K562 (cell line): ENCODE measurements at regions not wholly inside any gene's neighbourhood (a gene's known extent, or its start where the extent isn't known, plus 50 kb on each side); places are given as distances from the start of the nearest gene placed in this dataset.

Experiments used
- ATAC-seq: fragments of 200-7000 bp; cut with Tn5 transposase; 3 replicates; pipeline ENCODE4 v1.9.1; 2020; ENCODE audit warnings: moderate library complexity
- BruUV-seq: library from RNA; stranded (reverse); fragments of 400-500 nt; replicated peaks from 2 replicates; lab custom pipeline; 2021; lab: Mats Ljungman, UMichigan
- CTCF ChIA-PET: fragments of 300-600 bp; formaldehyde crosslinking; extraction: SDS; loops from one replicate; lab custom pipeline; 2021; ENCODE audit warnings: low intra/inter-chr PET ratio; lab: Yijun Ruan, JAX
- POLR2A ChIA-PET: fragments of 300-600, 350-650 bp; sonication (Branson Sonifier 250); formaldehyde crosslinking; extraction: SDS; loops from one replicate; lab custom pipeline; 2021; ENCODE audit warnings: antibody characterized with exemption, inconsistent platforms; lab: Yijun Ruan, JAX
- DNase-seq, 4 experiments: peaks; one replicate each; pipeline versions ENCODE4 v3.0.0 to v3.0.0-alpha.2; 2011 to 2018; ENCODE audit warnings: low spot score in 3 of 4, mixed read lengths in 3 of 4; ENCODE audit errors: extremely low read depth in 1 of 4
- FAIRE-seq: peaks from 2 replicates; lab custom pipeline; 2011; peaks lifted over from hg19 to GRCh38; lab: Jason Lieb, UNC
- H2AFZ ChIP-seq: 2 replicates; pipeline ENCODE4 v1.6.0; 2011; ENCODE audit warnings: low read depth, low read length, control low read depth, inconsistent platforms
- H3K27ac ChIP-seq: fragments of 200-600 bp; 3 replicates; pipeline ENCODE4 v1.8.0; 2011; ENCODE audit warnings: low read depth, mild to moderate bottlenecking, control low read depth, inconsistent platforms, low read length, moderate library complexity, mixed read lengths; ENCODE audit errors: extremely low read depth
- H3K27me3 ChIP-seq, 2 experiments: fragments of 300-600 bp in 1 of 2; 2 replicates in 1 of 2; 3 replicates in 1 of 2; pipeline versions ENCODE4 v1.6.0 to v1.8.0; 2011; ENCODE audit warnings: inconsistent platforms in 2 of 2, low read length in 2 of 2, mild to moderate bottlenecking in 1 of 2, mixed read lengths in 1 of 2, moderate library complexity in 1 of 2; ENCODE audit not compliant: control insufficient read depth in 2 of 2, insufficient read depth in 2 of 2
- H3K36me3 ChIP-seq: fragments of 300-600 bp; 3 replicates; pipeline ENCODE4 v1.8.0; 2011; ENCODE audit warnings: mild to moderate bottlenecking, low read length, inconsistent platforms; ENCODE audit not compliant: control insufficient read depth, insufficient read depth
- H3K4me1 ChIP-seq, 2 experiments: fragments of 200-600 bp in 1 of 2; replicated peaks in 1 of 2; 2 replicates in 1 of 2; 3 replicates in 1 of 2; pipeline versions ENCODE4 v1.5.1 to v1.8.0; 2011; ENCODE audit warnings: inconsistent platforms in 2 of 2, low read length in 2 of 2, mild to moderate bottlenecking in 1 of 2, mixed read lengths in 1 of 2, moderate library complexity in 1 of 2; ENCODE audit not compliant: control insufficient read depth in 2 of 2, insufficient read depth in 2 of 2
- H3K4me2 ChIP-seq: 2 replicates; pipeline ENCODE4 v1.6.1; 2011; ENCODE audit warnings: low read length, control low read depth, inconsistent platforms, mixed read lengths; ENCODE audit not compliant: insufficient read depth
- H3K4me3 ChIP-seq: fragments of 200-600 bp; sonication (generic), shearing (Covaris generic); 2 replicates; pipeline ENCODE4 v1.5.1; 2016; ENCODE audit warnings: control low read depth, inconsistent platforms
- H3K79me2 ChIP-seq: fragments of 200-600 bp; 3 replicates; pipeline ENCODE4 v1.8.0; 2011; ENCODE audit warnings: low read length, inconsistent platforms; ENCODE audit not compliant: control insufficient read depth, insufficient read depth
- H3K9ac ChIP-seq, 2 experiments: 2 replicates each; pipeline versions ENCODE4 v1.6.0 to v1.6.1; 2011; ENCODE audit warnings: low read depth in 2 of 2, low read length in 2 of 2, control low read depth in 1 of 2, inconsistent platforms in 1 of 2, mild to moderate bottlenecking in 1 of 2, mixed read lengths in 1 of 2; ENCODE audit not compliant: insufficient read depth in 1 of 2
- H3K9me1 ChIP-seq: one replicate; pipeline ENCODE4 v1.6.0; 2011; ENCODE audit warnings: inconsistent platforms, mild to moderate bottlenecking, low read length, moderate library complexity; ENCODE audit not compliant: control insufficient read depth, insufficient read depth
- H3K9me3 ChIP-seq: replicated peaks from 2 replicates; pipeline ENCODE4 v1.5.1; 2011; ENCODE audit warnings: low read depth, low read length, inconsistent platforms; ENCODE audit not compliant: control insufficient read depth, insufficient read depth
- H4K20me1 ChIP-seq: replicated peaks from 2 replicates; pipeline ENCODE4 v1.6.1; 2011; ENCODE audit warnings: low read length, inconsistent platforms, mixed read lengths; ENCODE audit not compliant: control insufficient read depth, insufficient read depth
- CEBPB ChIP-seq: fragments of 450-650 bp; IDR thresholded peaks from 2 replicates; pipeline ENCODE4 v1.6.1; 2016; ENCODE audit warnings: missing genetic modification characterization, missing compliant biosample characterization
- FOS ChIP-seq: IDR thresholded peaks from 3 replicates; pipeline ENCODE4 v1.6.1; 2011; ENCODE audit not compliant: insufficient read length; ENCODE audit errors: extremely low read depth
- MED1 ChIP-seq: sonication (generic); formaldehyde crosslinking; IDR thresholded peaks from 2 replicates; pipeline ENCODE4 v1.8.1; 2023; ENCODE audit warnings: missing genetic modification reagents, borderline replicate concordance
- NEUROD1 ChIP-seq: fragments of 150-350 bp; IDR thresholded peaks from 2 replicates; pipeline ENCODE4 v1.6.1; 2014; ENCODE audit warnings: borderline replicate concordance, low read length, low read depth; ENCODE audit not compliant: partially characterized antibody
- POLR2A ChIP-seq: fragments of 450-650 bp; conservative IDR thresholded peaks from 2 replicates; pipeline ENCODE4 v1.6.1; 2016
- PRPF4 ChIP-seq: fragments of 200-400 bp; formaldehyde crosslinking; IDR thresholded peaks from one replicate; pipeline ENCODE4 v1.6.1; 2017; ENCODE audit warnings: low read length, low read depth, mild to moderate bottlenecking; ENCODE audit not compliant: insufficient read depth, poor library complexity, severe bottlenecking
- RERE ChIP-seq: sonication (generic); formaldehyde crosslinking; IDR thresholded peaks from 2 replicates; pipeline ENCODE4 v1.8.0; 2023; ENCODE audit warnings: missing genetic modification reagents, mild to moderate bottlenecking, borderline replicate concordance
- ZNF197 ChIP-seq: fragments of 200-800 bp; sonication (Bioruptor generic); IDR thresholded peaks from 2 replicates; pipeline ENCODE4 v1.6.1; 2016; ENCODE audit warnings: low read depth, missing genetic modification characterization, missing compliant biosample characterization
- ZNF77 ChIP-seq: fragments of 250-450 bp; sonication (Bioruptor Pico); IDR thresholded peaks from 2 replicates; pipeline ENCODE4 v1.5.0; 2020
- WGBS: fragments of 100-300 bp; shearing (Covaris generic); methylation state at CpG from one replicate; pipeline ENCODE4 v1.1.6; 2016; ENCODE audit warnings: low coverage, mixed read lengths; ENCODE audit not compliant: insufficient coverage; ENCODE audit errors: missing lambda C conversion rate; 5-methylcytosine and 5-hydroxymethylcytosine counted together
- in situ Hi-C: fragments of 300-500 bp; cut with MboI; formaldehyde crosslinking; loops from 4 replicates; pipeline ENCODE4 v1.15.0; 2018; ENCODE audit warnings: inconsistent platforms, mixed read lengths
- intact Hi-C: fragments of 100-400 bp; cut with micrococcal nuclease; formaldehyde crosslinking; loops from 2 replicates; pipeline ENCODE4 v1.14.2; 2022

GRCh38 chr2:160557903-160558302 is 64.3 kb upstream of the RBMS1 start:
- no peak for DNase-seq
- CTCF ChIA-PET = no interaction called here
- Histone ChIP-seq H3K27me3 (no peaks in the 10 kb centered on the region), H3K9ac (no peak overlapping the region), H3K4me3 (no peak overlapping the region), H3K36me3 (no peaks in the 10 kb centered on the region), H3K9me3 (no peaks in the 10 kb centered on the region), H3K9me1 (no peaks in the 10 kb centered on the region), H3K79me2 (no peaks in the 10 kb centered on the region), H3K27ac (no peak overlapping the region), H4K20me1 (no peaks in the 10 kb centered on the region), H3K4me2 (no peak overlapping the region), H2AFZ (no peak overlapping the region), H3K4me1 (no peaks in the 10 kb centered on the region)
- no TSS peak for BruUV-seq
- no peak for TF ChIP-seq PRPF4
- no peak for TF ChIP-seq FOS
- no peak for TF ChIP-seq ZNF197 (CRISPR knock-in tag)
- TF ChIP-seq NEUROD1 = no peak
- no peak for TF ChIP-seq RERE
- no peak for TF ChIP-seq MED1 (CRISPR knock-in tag)
- no peak for TF ChIP-seq CEBPB (tag)
- TF ChIP-seq ZNF77 (CRISPR knock-in tag) = no peak
- no peak for TF ChIP-seq POLR2A
- 0% methylated on average over 3 of the region's 3 CpGs for WGBS
- ATAC-seq = no peak
- no peak for FAIRE-seq
- POLR2A ChIA-PET = no interaction called here
- in situ Hi-C loops = no loop called here
- intact Hi-C loops = no loop called here
